Mucosa of stomach (tissue), 1 donor: ENCODE measurements at regions not wholly inside any gene's neighbourhood (a gene's known extent, or its start where the extent isn't known, plus 50 kb on each side); places are given as distances from the start of the nearest gene placed in this dataset.

Experiments used
- H3K27me3 ChIP-seq: one replicate; pipeline ENCODE4 v1.7.0; 2013; ENCODE audit warnings: mild to moderate bottlenecking, low read length; ENCODE audit not compliant: control insufficient read depth, insufficient read depth
- H3K36me3 ChIP-seq: one replicate; pipeline ENCODE4 v1.7.0; 2013; ENCODE audit warnings: low read length; ENCODE audit not compliant: control insufficient read depth, insufficient read depth
- H3K4me1 ChIP-seq: one replicate; pipeline ENCODE4 v1.7.0; 2013; ENCODE audit warnings: mild to moderate bottlenecking, low read length; ENCODE audit not compliant: control insufficient read depth, insufficient read depth
- H3K4me3 ChIP-seq: one replicate; pipeline ENCODE4 v1.7.0; 2013; ENCODE audit warnings: low read length
- H3K9ac ChIP-seq: one replicate; pipeline ENCODE4 v1.7.0; 2013; ENCODE audit warnings: mild to moderate bottlenecking, low read length, moderate library complexity
- H3K9me3 ChIP-seq: one replicate; pipeline ENCODE4 v1.7.0; 2013; ENCODE audit warnings: mild to moderate bottlenecking, low read length, moderate library complexity; ENCODE audit not compliant: control insufficient read depth
- donor health status: Pancreatic carcinoma.

GRCh38 chr2:104638859-104639202 lies 215.1 kb upstream of the POU3F3 start:
- no peaks in the 10 kb centered on the region for H3K36me3 ChIP-seq
- no peaks in the 10 kb centered on the region for H3K9me3 ChIP-seq
- H3K4me1 ChIP-seq = no peaks in the 10 kb centered on the region
- H3K27me3 ChIP-seq = no peaks in the 10 kb centered on the region
- no peak overlapping the region for H3K4me3 ChIP-seq
- no peak overlapping the region for H3K9ac ChIP-seq

DNA sequence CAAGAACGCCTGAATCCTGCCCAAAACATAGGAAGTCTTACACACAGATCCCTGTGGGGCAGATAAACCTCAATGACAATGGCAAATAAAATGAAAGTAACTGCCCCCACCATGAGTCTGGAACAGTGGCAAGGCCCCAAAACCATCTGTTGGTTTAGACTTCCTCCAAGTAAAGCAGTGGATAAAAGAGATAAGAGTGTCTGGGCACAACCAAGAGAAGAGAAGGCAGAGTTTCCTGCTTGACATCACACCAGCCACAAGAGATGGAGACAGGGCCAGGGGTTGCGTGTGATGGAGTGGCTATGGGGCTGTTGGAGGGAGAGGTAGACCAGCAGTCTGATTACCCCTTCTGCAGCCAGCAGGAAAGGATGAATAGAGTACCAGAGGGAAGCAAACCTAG lies 212.1 kb upstream of the POU3F3 start:
- Histone ChIP-seq H3K27me3 (no peaks in the 10 kb centered on the region), H3K36me3 (no peaks in the 10 kb centered on the region)

DNA sequence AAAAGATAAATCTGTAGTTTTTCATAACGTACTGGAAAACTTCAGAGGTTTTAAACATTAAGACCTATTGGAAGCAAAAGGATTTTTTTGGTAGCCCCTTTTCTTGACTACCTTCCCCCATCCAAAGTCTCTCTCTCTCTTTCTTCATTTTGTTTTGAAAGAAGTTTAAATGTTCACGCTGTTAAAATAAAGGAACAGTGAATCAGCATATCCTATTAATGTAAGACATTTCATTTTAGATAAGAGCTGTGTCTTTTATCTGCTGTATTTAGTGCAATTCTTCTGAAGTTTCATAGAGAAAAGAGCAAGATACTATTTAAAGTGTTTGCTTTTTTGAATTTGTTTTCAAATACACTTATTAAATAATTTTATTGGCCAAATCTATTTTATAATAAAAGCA lies 205.5 kb upstream of the POU3F3 start:
- Histone ChIP-seq H3K27me3 (no peaks in the 10 kb centered on the region), H3K4me1 (no peaks in the 10 kb centered on the region), H3K4me3 (no peak overlapping the region), H3K9ac (no peak overlapping the region), H3K36me3 (no peaks in the 10 kb centered on the region), H3K9me3 (no peaks in the 10 kb centered on the region)

More for the DNA sequence above, 212.1 kb upstream of the POU3F3 start:
- no peaks in the 10 kb centered on the region for H3K9me3 ChIP-seq
- no peak overlapping the region for H3K4me3 ChIP-seq
- no peak overlapping the region for H3K9ac ChIP-seq
- H3K4me1 ChIP-seq = no peaks in the 10 kb centered on the region

- H3K36me3 ChIP-seq = no peaks in the 10 kb centered on the region
- H3K9me3 ChIP-seq = no peaks in the 10 kb centered on the region
- no peaks in the 10 kb centered on the region for H3K4me1 ChIP-seq
- no peaks in the 10 kb centered on the region for H3K27me3 ChIP-seq
- H3K4me3 ChIP-seq = no peak overlapping the region
- H3K9ac ChIP-seq = no peak overlapping the region
These were observed 204.0 kb upstream of the POU3F3 start for GRCh38 chr2:104649866-104650265.

DNA sequence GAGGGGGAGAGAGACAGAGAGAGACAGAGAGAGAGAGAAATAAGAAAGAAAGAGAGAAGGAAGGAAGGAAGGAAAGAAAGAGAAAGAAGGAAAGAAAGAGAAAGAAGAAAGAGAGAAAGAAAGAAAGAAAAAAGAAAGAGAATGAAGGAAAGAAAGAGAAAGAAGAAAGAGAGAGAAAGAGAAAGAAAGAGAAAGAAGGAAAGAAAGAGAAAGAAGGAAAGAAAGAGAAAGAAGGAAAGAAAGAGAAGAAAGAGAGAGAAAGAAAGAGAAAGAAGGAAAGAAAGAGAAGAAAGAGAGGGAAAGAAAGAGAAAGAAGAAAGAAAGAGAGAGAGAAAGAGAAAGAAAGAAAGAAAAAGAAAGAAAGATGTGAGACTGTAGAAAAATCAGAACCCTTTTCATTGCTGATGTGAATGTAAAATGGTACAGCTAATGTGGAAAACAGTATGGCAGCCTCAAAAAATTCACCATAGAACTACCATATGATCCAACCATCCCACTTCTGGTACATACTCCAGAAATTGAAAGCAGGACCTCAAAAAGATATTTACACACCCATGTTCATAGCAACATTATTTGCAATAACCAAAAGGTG lies 203.4 kb upstream of the POU3F3 start:
- no peaks in the 10 kb centered on the region for H3K36me3 ChIP-seq
- H3K9me3 ChIP-seq = no peaks in the 10 kb centered on the region
- H3K4me3 ChIP-seq = no peak overlapping the region
- no peaks in the 10 kb centered on the region for H3K4me1 ChIP-seq
- no peaks in the 10 kb centered on the region for H3K27me3 ChIP-seq
- no peak overlapping the region for H3K9ac ChIP-seq

DNA sequence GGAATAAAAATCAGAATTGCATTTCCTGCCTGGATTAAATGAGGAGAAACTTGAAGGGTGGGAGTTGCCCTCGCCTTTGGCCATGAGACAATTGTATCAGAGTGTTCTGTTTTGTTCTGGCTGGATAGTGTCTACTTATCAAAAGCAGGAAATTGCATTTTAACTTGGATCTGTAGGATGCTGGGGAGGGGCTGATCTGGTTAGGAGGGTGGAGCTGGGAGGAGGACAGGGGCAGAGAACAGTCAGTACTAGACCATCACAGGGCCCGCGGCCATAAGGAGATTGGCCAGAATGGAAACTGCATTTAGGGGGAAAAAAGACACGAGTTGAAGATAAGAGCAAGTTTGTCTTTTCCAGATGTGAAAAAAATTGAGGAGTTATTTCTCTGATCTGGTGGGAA lies 199.1 kb upstream of the POU3F3 start:
- no peaks in the 10 kb centered on the region for H3K4me1 ChIP-seq
- no peak overlapping the region for H3K9ac ChIP-seq
- no peaks in the 10 kb centered on the region for H3K9me3 ChIP-seq
- no peaks in the 10 kb centered on the region for H3K36me3 ChIP-seq
- H3K4me3 ChIP-seq = no peak overlapping the region
- H3K27me3 ChIP-seq = peaks cover 10% of the 10 kb centered on the region

DNA sequence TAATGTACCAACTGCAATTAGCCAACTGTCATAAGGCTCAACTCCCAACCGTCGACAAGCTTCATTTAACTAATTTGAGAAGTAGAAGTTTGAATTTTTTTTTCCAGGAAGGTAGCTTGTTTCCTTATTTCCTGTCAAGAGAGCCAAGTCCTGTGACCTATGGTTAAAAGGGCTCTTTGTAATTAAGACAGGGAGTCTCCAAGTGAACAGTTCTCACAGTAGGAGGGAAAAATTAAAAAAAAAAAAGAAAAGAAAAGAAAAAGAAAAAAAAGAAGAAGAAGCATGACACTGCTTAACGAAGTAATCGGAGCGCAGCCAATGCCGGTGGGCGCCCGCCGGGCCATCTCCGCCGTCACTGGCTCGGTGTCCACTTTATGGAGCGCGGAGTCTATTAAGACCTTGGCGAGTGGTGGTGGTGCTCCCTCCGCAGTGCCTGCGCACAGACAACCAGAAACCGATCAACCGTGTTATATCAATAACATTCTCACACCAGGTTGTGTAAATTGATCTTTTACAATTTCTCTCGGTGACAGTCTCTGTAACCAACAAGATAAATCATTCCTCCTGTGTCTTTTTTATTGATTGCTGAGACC lies 197.2 kb upstream of the POU3F3 start:
- Histone ChIP-seq H3K9me3 (no peaks in the 10 kb centered on the region), H3K4me1 (no peaks in the 10 kb centered on the region), H3K36me3 (no peaks in the 10 kb centered on the region), H3K9ac (no peak overlapping the region), H3K4me3 (no peak overlapping the region), H3K27me3 (peaks cover 10% of the 10 kb centered on the region)

DNA sequence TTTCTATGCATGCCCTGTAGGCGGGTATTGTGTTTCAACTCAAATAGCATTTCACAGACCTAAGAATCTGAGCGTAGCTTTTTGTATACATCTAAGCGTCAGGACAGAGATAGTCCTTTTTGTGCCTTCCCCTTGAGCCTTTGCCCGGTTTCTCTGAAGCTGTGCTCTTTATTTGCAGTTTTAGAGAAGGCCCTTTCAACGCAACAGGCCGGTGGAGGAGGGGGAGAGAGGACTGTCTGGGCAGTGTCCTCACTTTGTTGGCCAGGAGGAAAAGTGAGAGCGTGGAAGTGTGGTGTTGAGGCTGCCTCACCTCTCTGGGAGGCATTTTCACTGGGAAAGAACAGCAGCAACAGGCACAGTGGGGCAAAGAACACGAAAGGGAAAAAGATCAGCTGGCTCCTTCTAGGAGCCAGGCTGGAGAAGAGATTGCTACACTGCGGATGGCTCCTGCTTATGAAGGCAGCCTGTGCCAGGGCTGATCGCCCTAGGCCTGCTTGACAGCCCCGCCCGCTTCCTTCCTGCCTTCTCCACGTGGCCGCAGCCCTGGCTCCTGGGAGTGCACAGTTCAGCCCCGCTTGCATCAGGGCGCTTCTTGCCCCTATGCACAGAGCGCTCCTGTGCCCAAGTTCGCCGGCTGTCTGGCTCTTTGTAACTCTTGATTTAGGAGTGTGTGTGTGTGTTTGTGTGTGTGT lies 195.6 kb upstream of the POU3F3 start:
- no peak overlapping the region for H3K4me3 ChIP-seq
- no peaks in the 10 kb centered on the region for H3K9me3 ChIP-seq
- no peak overlapping the region for H3K9ac ChIP-seq
- no peaks in the 10 kb centered on the region for H3K36me3 ChIP-seq
- H3K4me1 ChIP-seq = no peaks in the 10 kb centered on the region
- peaks cover 10% of the 10 kb centered on the region for H3K27me3 ChIP-seq

DNA sequence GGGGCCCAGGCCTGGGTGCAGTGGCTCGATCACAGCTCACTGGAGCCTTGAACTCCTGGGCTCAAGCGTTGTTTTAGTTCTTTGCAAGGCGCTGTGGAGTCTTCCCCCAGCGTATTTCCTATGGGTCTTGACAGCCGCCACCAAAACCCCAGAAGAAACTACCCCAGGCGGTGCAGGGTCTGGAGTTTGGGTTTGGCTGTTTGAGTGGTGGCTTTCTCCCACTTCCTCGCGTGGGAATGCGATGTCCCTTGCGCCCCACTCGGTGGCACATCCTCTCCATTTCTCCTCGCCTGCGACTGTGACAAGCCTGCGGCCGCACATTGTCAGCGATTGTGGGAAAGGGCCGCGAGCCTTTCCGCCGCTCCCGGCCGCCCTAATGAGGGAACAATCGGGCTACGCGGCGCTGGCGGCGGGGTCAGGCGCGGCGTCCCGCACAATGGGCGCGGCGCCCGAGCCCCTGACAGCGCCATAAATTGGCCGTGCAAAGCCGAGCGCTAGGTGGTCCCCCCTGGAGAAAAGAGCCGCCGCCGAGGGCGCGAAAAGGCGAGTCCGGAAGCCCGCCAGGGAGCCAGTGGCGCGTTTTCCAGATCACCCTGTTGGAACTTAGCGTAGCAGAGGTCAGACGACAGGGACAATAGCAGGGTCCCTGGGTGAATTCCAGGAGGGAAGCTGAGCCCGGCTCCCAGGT lies 194.9 kb upstream of the POU3F3 start:
- Histone ChIP-seq H3K9ac (no peak overlapping the region), H3K36me3 (no peaks in the 10 kb centered on the region), H3K4me3 (no peak overlapping the region), H3K4me1 (no peaks in the 10 kb centered on the region), H3K27me3 (peaks cover 10% of the 10 kb centered on the region), H3K9me3 (no peaks in the 10 kb centered on the region)

DNA sequence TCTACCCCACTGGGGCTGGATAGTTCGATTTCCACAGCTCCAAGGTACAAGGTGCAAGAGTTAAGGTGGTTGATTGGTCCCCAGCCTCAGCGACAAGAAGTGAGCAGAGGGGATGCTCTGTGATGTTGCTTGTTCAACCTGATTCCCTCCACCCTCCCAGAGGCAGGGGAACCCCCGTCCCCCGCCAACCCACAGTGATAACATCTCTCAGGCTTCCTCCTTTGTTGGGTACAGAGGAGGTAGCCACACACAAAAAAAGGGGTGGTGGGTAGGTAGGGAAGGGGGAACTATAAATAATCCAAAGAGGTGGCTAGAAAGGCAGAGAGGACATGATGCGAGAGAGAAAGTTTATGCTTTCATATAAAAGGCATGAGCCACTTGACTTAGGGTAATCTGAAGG lies 192.9 kb upstream of the POU3F3 start:
- H3K4me3 ChIP-seq = no peak overlapping the region
- H3K9me3 ChIP-seq = no peaks in the 10 kb centered on the region
- H3K4me1 ChIP-seq = no peaks in the 10 kb centered on the region
- H3K9ac ChIP-seq = no peak overlapping the region
- peaks cover 10% of the 10 kb centered on the region for H3K27me3 ChIP-seq
- no peaks in the 10 kb centered on the region for H3K36me3 ChIP-seq

GRCh38 chr2:104664672-104665071 lies 189.2 kb upstream of the POU3F3 start:
- Histone ChIP-seq H3K9me3 (no peaks in the 10 kb centered on the region), H3K4me3 (no peak overlapping the region), H3K9ac (no peak overlapping the region), H3K36me3 (no peaks in the 10 kb centered on the region), H3K4me1 (no peaks in the 10 kb centered on the region), H3K27me3 (no peaks in the 10 kb centered on the region)

DNA sequence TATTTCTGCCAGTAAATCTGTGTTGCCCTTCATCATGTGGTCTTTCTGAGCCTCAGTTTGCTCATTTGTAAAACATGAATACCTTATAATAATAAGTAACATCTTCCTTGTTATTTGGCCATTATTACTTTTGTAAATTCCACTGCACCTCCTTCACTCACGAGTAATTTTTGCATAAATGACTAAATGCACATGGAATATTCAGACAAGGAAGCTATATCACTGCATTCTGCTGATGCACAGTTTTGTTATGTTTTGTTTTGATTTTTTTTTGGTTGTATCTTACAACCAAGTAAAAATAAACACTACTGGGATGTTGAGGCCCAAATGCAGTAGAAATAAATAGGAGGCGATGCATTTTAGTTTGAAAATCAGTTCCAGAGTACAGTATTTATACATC lies 185.3 kb upstream of the POU3F3 start:
- no peaks in the 10 kb centered on the region for H3K27me3 ChIP-seq
- H3K9ac ChIP-seq = no peak overlapping the region
- H3K36me3 ChIP-seq = no peaks in the 10 kb centered on the region
- H3K4me3 ChIP-seq = no peak overlapping the region
- H3K9me3 ChIP-seq = no peaks in the 10 kb centered on the region
- H3K4me1 ChIP-seq = no peaks in the 10 kb centered on the region
